GM23338 (cell line): ENCODE measurements at regions not wholly inside any gene's neighbourhood (a gene's known extent, or its start where the extent isn't known, plus 50 kb on each side); places are given as distances from the start of the nearest gene placed in this dataset.

Experiments
- ATAC-seq: fragments of 200-7000 bp; cut with Tn5 transposase; 3 replicates; pipeline ENCODE4 v1.9.1; 2020
- DNase-seq: peaks from one replicate; pipeline ENCODE4 v3.0.0-alpha.2; 2015; ENCODE audit warnings: low spot score
- H2AFZ ChIP-seq: fragments of 200-600 bp; sonication (generic); 2 replicates; pipeline ENCODE4 v1.8.0; 2016; ENCODE audit warnings: antibody characterized with exemption, mild to moderate bottlenecking, moderate library complexity
- H3F3A ChIP-seq: fragments of 200-600 bp; sonication (generic); replicated peaks from 2 replicates; pipeline ENCODE4 v1.8.0; 2017; ENCODE audit warnings: antibody characterized with exemption, mixed run types, low read depth
- H3K27ac ChIP-seq: fragments of 200-600 bp; sonication (generic); 2 replicates; pipeline ENCODE4 v1.6.1; 2016; ENCODE audit warnings: low read depth
- H3K27me3 ChIP-seq: fragments of 200-600 bp; sonication (generic); 2 replicates; pipeline ENCODE4 v1.8.0; 2016; ENCODE audit warnings: mild to moderate bottlenecking, mixed run types, moderate library complexity; ENCODE audit not compliant: insufficient read depth
- H3K36me3 ChIP-seq: fragments of 200-600 bp; sonication (generic); 2 replicates; pipeline ENCODE4 v1.8.0; 2016; ENCODE audit warnings: mild to moderate bottlenecking; ENCODE audit not compliant: insufficient read depth
- H3K4me1 ChIP-seq: fragments of 200-600 bp; sonication (generic); 2 replicates; pipeline ENCODE4 v1.8.0; 2016; ENCODE audit warnings: mild to moderate bottlenecking, moderate library complexity; ENCODE audit not compliant: insufficient read depth
- H3K4me2 ChIP-seq: fragments of 200-600 bp; sonication (generic); 2 replicates; pipeline ENCODE4 v1.7.1; 2017; ENCODE audit warnings: mixed run types
- H3K4me3 ChIP-seq: fragments of 200-600 bp; sonication (generic); 2 replicates; pipeline ENCODE4 v1.6.1; 2016; ENCODE audit warnings: mixed run types
- H3K79me2 ChIP-seq: fragments of 200-600 bp; sonication (generic); replicated peaks from 2 replicates; pipeline ENCODE4 v1.8.0; 2017; ENCODE audit warnings: mild to moderate bottlenecking; ENCODE audit not compliant: insufficient read depth
- H3K9me2 ChIP-seq: fragments of 200-600 bp; sonication (generic); 2 replicates; pipeline ENCODE4 v1.8.0; 2017; ENCODE audit not compliant: insufficient read depth
- H4K20me1 ChIP-seq: fragments of 200-600 bp; sonication (generic); replicated peaks from 2 replicates; pipeline ENCODE4 v1.8.0; 2017; ENCODE audit warnings: mild to moderate bottlenecking; ENCODE audit not compliant: insufficient read depth
- H3K27ac Mint-ChIP-seq: 2 replicates; pipeline ENCODE4 v1.8.0; 2020; ENCODE audit warnings: inconsistent platforms, mild to moderate bottlenecking, moderate library complexity, mixed read lengths
- H3K27me3 Mint-ChIP-seq: 3 replicates; pipeline ENCODE4 v1.8.0; 2022; ENCODE audit warnings: low read depth, mild to moderate bottlenecking, moderate library complexity, mixed read lengths, inconsistent platforms; ENCODE audit not compliant: insufficient read depth, poor library complexity
- H3K36me3 Mint-ChIP-seq: 3 replicates; pipeline ENCODE4 v1.8.0; 2021; ENCODE audit warnings: low read depth, mild to moderate bottlenecking, inconsistent platforms, moderate library complexity, mixed read lengths
- H3K4me1 Mint-ChIP-seq: 3 replicates; pipeline ENCODE4 v1.8.0; 2020; ENCODE audit warnings: mild to moderate bottlenecking, inconsistent platforms, mixed read lengths
- H3K4me3 Mint-ChIP-seq: 3 replicates; pipeline ENCODE4 v1.8.0; 2021; ENCODE audit warnings: moderate library complexity, mild to moderate bottlenecking, inconsistent platforms, mixed read lengths
- H3K9me3 Mint-ChIP-seq: 3 replicates; pipeline ENCODE4 v1.8.0; 2020; ENCODE audit warnings: moderate library complexity, mild to moderate bottlenecking, inconsistent platforms, mixed read lengths
- CREB1 ChIP-seq: fragments of 250-450 bp; sonication (Bioruptor Pico); IDR thresholded peaks from 2 replicates; pipeline ENCODE4 v1.5.0; 2020; ENCODE audit warnings: low read depth, mild to moderate bottlenecking, moderate library complexity
- EZH2 ChIP-seq: fragments of 200-600 bp; sonication (generic); IDR thresholded peaks from one replicate; pipeline ENCODE4 v1.8.0; 2017; ENCODE audit warnings: antibody characterized with exemption, mild to moderate bottlenecking, low read depth; ENCODE audit not compliant: unreplicated experiment
- EZH2phosphoT487 ChIP-seq: fragments of 200-600 bp; sonication (generic); IDR thresholded peaks from one replicate; pipeline ENCODE4 v1.8.1; 2018; ENCODE audit warnings: antibody characterized with exemption; ENCODE audit not compliant: unreplicated experiment
- NANOG ChIP-seq: IDR thresholded peaks from 2 replicates; pipeline ENCODE4 v1.6.1; 2016; ENCODE audit warnings: antibody characterized with exemption, borderline replicate concordance
- POLR2AphosphoS5 ChIP-seq: IDR thresholded peaks from 2 replicates; pipeline ENCODE4 v1.6.1; 2016; ENCODE audit warnings: antibody characterized with exemption, low read depth
- ZNF114 ChIP-seq: fragments of 250-450 bp; sonication (Bioruptor Pico); IDR thresholded peaks from 2 replicates; pipeline ENCODE4 v1.5.0; 2020; ENCODE audit warnings: mild to moderate bottlenecking, moderate library complexity
- TF ChIP-seq, protein P1 (sequence below): fragments of 250-450 bp; sonication (Bioruptor Pico); IDR thresholded peaks from 2 replicates; pipeline ENCODE4 v1.5.0; 2020; ENCODE audit warnings: mild to moderate bottlenecking, moderate library complexity
- TF ChIP-seq, protein P2 (sequence below): IDR thresholded peaks from 2 replicates; pipeline ENCODE4 v1.6.1; 2016; ENCODE audit warnings: antibody characterized with exemption
- TF ChIP-seq, protein P3 (sequence below), 2 experiments: fragments of 200-600 bp in 1 of 2; sonication (generic) in 1 of 2; conservative IDR thresholded peaks; 2 replicates each; pipeline versions ENCODE4 v1.5.1 to v1.6.1; 2016 to 2017; ENCODE audit warnings: antibody characterized with exemption in 2 of 2, low read depth in 2 of 2, mild to moderate bottlenecking in 2 of 2, moderate library complexity in 1 of 2

DNA sequence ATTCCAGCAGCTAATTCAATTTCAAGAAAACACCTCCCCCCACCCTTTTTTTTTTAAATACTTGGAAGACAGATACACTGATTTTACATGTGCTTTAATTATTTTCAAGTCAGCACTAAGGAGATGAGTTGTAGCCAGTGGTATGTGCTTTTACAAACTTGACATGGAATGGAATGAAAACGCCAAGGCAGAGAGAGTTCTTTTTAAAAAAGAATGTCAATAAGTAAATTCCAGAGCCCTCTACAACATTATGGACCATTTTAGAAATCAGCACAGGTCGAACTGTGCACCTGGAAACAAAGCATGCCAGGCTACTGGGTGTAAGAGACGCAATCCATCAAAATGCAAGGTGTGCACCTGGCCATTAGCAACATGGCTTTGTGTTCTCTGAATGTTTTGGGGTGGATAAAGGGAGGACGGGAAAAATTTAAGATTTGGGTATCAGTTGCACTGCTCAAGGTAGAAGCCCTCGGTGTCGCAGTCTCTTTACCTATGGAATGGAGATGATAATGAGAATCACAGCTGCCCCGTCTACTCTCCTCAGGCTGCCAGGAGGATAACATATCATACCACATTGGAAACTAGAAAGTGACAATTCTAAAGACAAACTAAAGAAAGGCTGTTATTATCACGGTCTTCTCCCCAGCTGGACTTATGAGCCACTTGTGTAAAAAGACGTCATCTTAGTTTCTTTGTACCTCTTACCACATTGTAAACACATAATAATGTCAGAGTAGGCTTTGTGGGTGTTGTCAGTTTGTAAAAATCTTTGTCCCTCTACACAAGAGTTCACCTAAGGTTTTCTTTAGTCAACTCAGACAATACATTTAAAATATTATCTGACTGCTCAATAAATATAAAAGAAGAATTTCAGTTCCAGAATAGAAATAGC, 107.4 kb upstream of the PRICKLE2 start (continued):
- TF ChIP-seq, protein P1, sequence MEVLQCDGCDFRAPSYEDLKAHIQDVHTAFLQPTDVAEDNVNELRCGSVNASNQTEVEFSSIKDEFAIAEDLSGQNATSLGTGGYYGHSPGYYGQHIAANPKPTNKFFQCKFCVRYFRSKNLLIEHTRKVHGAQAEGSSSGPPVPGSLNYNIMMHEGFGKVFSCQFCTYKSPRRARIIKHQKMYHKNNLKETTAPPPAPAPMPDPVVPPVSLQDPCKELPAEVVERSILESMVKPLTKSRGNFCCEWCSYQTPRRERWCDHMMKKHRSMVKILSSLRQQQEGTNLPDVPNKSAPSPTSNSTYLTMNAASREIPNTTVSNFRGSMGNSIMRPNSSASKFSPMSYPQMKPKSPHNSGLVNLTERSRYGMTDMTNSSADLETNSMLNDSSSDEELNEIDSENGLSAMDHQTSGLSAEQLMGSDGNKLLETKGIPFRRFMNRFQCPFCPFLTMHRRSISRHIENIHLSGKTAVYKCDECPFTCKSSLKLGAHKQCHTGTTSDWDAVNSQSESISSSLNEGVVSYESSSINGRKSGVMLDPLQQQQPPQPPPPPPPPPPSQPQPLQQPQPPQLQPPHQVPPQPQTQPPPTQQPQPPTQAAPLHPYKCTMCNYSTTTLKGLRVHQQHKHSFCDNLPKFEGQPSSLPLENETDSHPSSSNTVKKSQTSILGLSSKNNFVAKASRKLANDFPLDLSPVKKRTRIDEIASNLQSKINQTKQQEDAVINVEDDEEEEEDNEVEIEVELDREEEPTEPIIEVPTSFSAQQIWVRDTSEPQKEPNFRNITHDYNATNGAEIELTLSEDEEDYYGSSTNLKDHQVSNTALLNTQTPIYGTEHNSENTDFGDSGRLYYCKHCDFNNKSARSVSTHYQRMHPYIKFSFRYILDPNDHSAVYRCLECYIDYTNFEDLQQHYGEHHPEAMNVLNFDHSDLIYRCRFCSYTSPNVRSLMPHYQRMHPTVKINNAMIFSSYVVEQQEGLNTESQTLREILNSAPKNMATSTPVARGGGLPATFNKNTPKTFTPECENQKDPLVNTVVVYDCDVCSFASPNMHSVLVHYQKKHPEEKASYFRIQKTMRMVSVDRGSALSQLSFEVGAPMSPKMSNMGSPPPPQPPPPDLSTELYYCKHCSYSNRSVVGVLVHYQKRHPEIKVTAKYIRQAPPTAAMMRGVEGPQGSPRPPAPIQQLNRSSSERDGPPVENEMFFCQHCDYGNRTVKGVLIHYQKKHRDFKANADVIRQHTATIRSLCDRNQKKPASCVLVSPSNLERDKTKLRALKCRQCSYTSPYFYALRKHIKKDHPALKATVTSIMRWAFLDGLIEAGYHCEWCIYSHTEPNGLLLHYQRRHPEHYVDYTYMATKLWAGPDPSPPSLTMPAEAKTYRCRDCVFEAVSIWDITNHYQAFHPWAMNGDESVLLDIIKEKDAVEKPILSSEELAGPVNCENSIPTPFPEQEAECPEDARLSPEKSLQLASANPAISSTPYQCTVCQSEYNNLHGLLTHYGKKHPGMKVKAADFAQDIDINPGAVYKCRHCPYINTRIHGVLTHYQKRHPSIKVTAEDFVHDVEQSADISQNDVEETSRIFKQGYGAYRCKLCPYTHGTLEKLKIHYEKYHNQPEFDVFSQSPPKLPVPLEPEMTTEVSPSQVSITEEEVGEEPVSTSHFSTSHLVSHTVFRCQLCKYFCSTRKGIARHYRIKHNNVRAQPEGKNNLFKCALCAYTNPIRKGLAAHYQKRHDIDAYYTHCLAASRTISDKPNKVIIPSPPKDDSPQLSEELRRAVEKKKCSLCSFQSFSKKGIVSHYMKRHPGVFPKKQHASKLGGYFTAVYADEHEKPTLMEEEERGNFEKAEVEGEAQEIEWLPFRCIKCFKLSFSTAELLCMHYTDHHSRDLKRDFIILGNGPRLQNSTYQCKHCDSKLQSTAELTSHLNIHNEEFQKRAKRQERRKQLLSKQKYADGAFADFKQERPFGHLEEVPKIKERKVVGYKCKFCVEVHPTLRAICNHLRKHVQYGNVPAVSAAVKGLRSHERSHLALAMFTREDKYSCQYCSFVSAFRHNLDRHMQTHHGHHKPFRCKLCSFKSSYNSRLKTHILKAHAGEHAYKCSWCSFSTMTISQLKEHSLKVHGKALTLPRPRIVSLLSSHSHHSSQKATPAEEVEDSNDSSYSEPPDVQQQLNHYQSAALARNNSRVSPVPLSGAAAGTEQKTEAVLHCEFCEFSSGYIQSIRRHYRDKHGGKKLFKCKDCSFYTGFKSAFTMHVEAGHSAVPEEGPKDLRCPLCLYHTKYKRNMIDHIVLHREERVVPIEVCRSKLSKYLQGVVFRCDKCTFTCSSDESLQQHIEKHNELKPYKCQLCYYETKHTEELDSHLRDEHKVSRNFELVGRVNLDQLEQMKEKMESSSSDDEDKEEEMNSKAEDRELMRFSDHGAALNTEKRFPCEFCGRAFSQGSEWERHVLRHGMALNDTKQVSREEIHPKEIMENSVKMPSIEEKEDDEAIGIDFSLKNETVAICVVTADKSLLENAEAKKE (CRISPR knock-in tag): no peak
- TF ChIP-seq ZNF114 (CRISPR knock-in tag) (no peak), EZH2phosphoT487 (no peak)

DNA sequence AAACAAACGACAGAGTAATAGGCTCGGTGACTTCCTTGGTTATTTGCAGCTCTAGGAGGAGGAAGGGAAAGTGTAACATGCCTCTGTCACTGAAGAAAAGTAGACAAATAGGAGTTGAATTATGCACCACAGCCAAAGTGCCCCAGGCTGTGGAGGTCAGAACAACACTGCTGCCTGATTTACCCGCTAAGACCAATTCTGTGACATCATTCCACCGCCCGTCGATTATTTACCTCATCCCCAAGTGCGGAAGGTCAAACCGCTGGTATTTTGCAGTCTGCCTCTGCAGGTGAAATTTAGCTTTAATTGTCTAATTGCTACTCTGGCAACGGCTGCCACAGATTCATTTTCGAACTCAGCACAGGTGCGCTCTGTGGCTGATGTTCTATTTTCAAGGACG, 106.3 kb upstream of the PRICKLE2 start:
- Histone ChIP-seq H3K9me2 (no peaks in the 10 kb centered on the region), H3K4me1 (no peaks in the 10 kb centered on the region), H3K27ac (no peak overlapping the region), H3K27me3 (no peaks in the 10 kb centered on the region), H4K20me1 (no peaks in the 10 kb centered on the region; the same call in 1 of the 2 replicates), H3F3A (no peaks in the 10 kb centered on the region), H3K79me2 (no peaks in the 10 kb centered on the region), H3K36me3 (no peaks in the 10 kb centered on the region), H3K4me2 (no peak overlapping the region), H3K4me3 (no peak overlapping the region), H2AFZ (no peak overlapping the region)
- TF ChIP-seq, protein P2, sequence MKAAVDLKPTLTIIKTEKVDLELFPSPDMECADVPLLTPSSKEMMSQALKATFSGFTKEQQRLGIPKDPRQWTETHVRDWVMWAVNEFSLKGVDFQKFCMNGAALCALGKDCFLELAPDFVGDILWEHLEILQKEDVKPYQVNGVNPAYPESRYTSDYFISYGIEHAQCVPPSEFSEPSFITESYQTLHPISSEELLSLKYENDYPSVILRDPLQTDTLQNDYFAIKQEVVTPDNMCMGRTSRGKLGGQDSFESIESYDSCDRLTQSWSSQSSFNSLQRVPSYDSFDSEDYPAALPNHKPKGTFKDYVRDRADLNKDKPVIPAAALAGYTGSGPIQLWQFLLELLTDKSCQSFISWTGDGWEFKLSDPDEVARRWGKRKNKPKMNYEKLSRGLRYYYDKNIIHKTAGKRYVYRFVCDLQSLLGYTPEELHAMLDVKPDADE: no peak
- no peak for TF ChIP-seq POLR2AphosphoS5
- no peak for TF ChIP-seq NANOG
- no peak for TF ChIP-seq EZH2
- TF ChIP-seq CREB1 (CRISPR knock-in tag): no peak
- TF ChIP-seq, protein P3, sequence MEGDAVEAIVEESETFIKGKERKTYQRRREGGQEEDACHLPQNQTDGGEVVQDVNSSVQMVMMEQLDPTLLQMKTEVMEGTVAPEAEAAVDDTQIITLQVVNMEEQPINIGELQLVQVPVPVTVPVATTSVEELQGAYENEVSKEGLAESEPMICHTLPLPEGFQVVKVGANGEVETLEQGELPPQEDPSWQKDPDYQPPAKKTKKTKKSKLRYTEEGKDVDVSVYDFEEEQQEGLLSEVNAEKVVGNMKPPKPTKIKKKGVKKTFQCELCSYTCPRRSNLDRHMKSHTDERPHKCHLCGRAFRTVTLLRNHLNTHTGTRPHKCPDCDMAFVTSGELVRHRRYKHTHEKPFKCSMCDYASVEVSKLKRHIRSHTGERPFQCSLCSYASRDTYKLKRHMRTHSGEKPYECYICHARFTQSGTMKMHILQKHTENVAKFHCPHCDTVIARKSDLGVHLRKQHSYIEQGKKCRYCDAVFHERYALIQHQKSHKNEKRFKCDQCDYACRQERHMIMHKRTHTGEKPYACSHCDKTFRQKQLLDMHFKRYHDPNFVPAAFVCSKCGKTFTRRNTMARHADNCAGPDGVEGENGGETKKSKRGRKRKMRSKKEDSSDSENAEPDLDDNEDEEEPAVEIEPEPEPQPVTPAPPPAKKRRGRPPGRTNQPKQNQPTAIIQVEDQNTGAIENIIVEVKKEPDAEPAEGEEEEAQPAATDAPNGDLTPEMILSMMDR (conservative IDR thresholded peaks at IDR 0.05; ENCODE audit: low read depth in 2 of 2): no peak
- no peak for TF ChIP-seq ZNF114 (CRISPR knock-in tag)
- Mint-ChIP-seq H3K4me1 (peaks cover 6% of the 10 kb centered on the region; the same call in 2 of the 3 replicates), H3K9me3 (no peaks in the 10 kb centered on the region), H3K27ac (no peak overlapping the region), H3K4me3 (no peak overlapping the region), H3K36me3 (no peaks in the 10 kb centered on the region), H3K27me3 (peaks cover 3% of the 10 kb centered on the region)
- DNase-seq (no peak), ATAC-seq (no peak)
